ENCODE measurements at regions not wholly inside any gene's neighbourhood (a gene's known extent, or its start where the extent isn't known, plus 50 kb on each side); places are given as distances from the start of the nearest gene placed in this dataset.

- DNase-seq (ENCODE audit: low spot score in 2 of 2) (no peak), FAIRE-seq (no peak)
These were observed 535.9 kb downstream of the TFEC start for GRCh38 chr7:115494529-115495147.

GRCh38 chr7:115493381-115493780 lies 537.2 kb downstream of the TFEC start:
- DNase-seq (ENCODE audit: low spot score in 2 of 2): no peak
- no peak for FAIRE-seq

GRCh38 chr7:115491744-115492380 lies 538.7 kb downstream of the TFEC start:
- DNase-seq (ENCODE audit: low spot score in 2 of 2) (no peak), FAIRE-seq (no peak)

GRCh38 chr7:115479448-115479847 lies 551.1 kb downstream of the TFEC start:
- FAIRE-seq (no peak), DNase-seq (ENCODE audit: low spot score in 2 of 2) (no peak)

- DNase-seq (ENCODE audit: low spot score in 2 of 2): no peak
- no peak for FAIRE-seq
These were observed 552.1 kb downstream of the TFEC start for GRCh38 chr7:115478426-115478825.

GRCh38 chr7:115477193-115477651 lies 553.3 kb downstream of the TFEC start:
- FAIRE-seq: no peak
- no peak for DNase-seq (ENCODE audit: low spot score in 2 of 2)

GRCh38 chr7:115476671-115477181 lies 553.8 kb downstream of the TFEC start:
- DNase-seq (ENCODE audit: low spot score in 2 of 2) (no peak), FAIRE-seq (no peak)

- no peak for DNase-seq (ENCODE audit: low spot score in 2 of 2)
- no peak for FAIRE-seq
These were observed 554.0 kb downstream of the MDFIC start for GRCh38 chr7:115475761-115476385.

- DNase-seq (ENCODE audit: low spot score in 2 of 2) (no peak), FAIRE-seq (no peak)
These were observed 553.3 kb downstream of the MDFIC start for GRCh38 chr7:115475206-115475605.

GRCh38 chr7:115474137-115474536 lies 552.2 kb downstream of the MDFIC start:
- FAIRE-seq (no peak), DNase-seq (ENCODE audit: low spot score in 2 of 2) (no peak)

GRCh38 chr7:115471891-115472290 lies 550.0 kb downstream of the MDFIC start:
- DNase-seq (ENCODE audit: low spot score in 2 of 2) (no peak), FAIRE-seq (no peak)

- FAIRE-seq: no peak
These were observed 540.6 kb downstream of the MDFIC start for GRCh38 chr7:115462301-115463015.

GRCh38 chr7:115449689-115450088 lies 527.8 kb downstream of the MDFIC start:
- FAIRE-seq (no peak), DNase-seq (ENCODE audit: low spot score in 2 of 2) (no peak)

More at GRCh38 chr7:115462301-115463015, 540.6 kb downstream of the MDFIC start:
- DNase-seq (ENCODE audit: low spot score in 2 of 2): no peak

- FAIRE-seq (no peak), DNase-seq (ENCODE audit: low spot score in 2 of 2) (no peak)
These were observed 525.6 kb downstream of the MDFIC start for GRCh38 chr7:115447495-115447894.

GRCh38 chr7:115441033-115441432 lies 519.1 kb downstream of the MDFIC start:
- FAIRE-seq: no peak
- no peak for DNase-seq (ENCODE audit: low spot score in 2 of 2)

- DNase-seq (ENCODE audit: low spot score in 2 of 2): no peak
- no peak for FAIRE-seq
These were observed 513.3 kb downstream of the MDFIC start for GRCh38 chr7:115435178-115435577.

- DNase-seq (ENCODE audit: low spot score in 2 of 2) (no peak), FAIRE-seq (no peak)
These were observed 508.0 kb downstream of the MDFIC start for GRCh38 chr7:115429918-115430317.

- no peak for FAIRE-seq
- DNase-seq (ENCODE audit: low spot score in 2 of 2): no peak
These were observed 495.8 kb downstream of the MDFIC start for GRCh38 chr7:115417662-115418061.

GRCh38 chr7:115410972-115411686 lies 489.2 kb downstream of the MDFIC start:
- FAIRE-seq (no peak), DNase-seq (ENCODE audit: low spot score in 2 of 2) (no peak)

- FAIRE-seq: no peak
- no peak for DNase-seq (ENCODE audit: low spot score in 2 of 2)
These were observed 488.5 kb downstream of the MDFIC start for GRCh38 chr7:115410434-115410820.

Measured in frontal cortex (tissue), 3 donors.